Effector CD4-positive, alpha-beta T cell (primary cell): ENCODE measurements at regions not wholly inside any gene's neighbourhood (a gene's known extent, or its start where the extent isn't known, plus 50 kb on each side); places are given as distances from the start of the nearest gene placed in this dataset.
"Not testable (repeated sequence)": the region's sequence is repeated elsewhere in the genome, so short reads cannot be mapped to it uniquely, and the experiment has no call there.

Source experiments
- DNase-seq: peaks from one replicate; pipeline ENCODE4 v3.0.0-alpha.2; 2020

DNA sequence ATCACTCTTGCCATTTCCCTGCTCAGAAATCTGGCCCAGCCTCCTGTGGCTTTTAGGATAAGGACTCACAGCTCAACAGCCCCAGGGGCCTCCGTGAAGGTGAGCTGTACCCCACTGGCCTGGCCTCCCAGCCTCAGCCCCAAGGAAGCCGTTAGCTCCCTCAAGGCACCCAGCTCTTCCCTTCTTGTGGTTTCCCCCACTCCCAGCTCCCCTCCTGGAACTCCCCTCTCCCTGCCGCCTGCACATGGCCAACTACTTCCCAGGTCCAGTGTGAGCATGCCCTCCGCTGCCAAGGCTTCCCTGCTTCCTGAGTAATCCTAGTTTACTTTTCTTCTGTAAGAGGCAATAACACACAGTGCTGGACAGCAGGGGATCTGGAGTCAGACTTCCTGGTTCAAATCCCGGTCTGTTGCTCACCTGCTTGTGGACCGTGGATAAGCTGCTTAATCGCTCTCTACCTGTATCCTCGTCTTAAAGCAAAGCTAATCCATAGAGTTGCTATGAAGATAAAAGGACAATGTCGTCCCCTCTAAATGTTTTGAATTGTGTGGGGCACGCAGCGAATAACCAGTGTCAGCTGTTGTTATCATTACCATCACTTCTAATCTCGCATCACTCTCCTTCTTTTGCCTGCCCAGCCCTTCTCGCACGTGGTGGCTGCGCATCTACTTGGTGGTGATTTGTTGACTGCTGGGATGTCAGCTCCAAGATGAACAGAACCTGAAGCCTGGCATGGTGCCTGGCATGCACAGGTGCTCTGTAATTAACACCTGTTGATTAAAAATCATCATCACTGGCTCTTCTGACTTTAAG is 86.6 kb downstream of the C5orf15 start:
- DNase-seq, result no peak

DNA sequence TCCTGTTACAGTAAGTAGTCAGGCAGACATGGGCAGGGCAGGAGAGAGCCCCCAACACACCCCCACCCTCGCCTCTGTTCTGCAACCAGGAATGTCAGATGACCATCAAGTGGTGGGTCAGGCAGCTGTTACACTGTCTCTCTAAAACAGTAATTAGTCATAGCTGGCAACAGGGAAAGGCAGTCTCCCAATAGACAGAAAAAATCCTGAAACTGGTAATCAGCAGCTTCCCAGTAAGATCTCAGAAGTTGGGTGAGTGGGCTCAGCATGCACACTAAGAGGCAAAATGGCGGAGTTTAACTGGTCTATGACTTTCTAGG is 90.2 kb downstream of the C5orf15 start:
- DNase-seq, result no peak

DNA sequence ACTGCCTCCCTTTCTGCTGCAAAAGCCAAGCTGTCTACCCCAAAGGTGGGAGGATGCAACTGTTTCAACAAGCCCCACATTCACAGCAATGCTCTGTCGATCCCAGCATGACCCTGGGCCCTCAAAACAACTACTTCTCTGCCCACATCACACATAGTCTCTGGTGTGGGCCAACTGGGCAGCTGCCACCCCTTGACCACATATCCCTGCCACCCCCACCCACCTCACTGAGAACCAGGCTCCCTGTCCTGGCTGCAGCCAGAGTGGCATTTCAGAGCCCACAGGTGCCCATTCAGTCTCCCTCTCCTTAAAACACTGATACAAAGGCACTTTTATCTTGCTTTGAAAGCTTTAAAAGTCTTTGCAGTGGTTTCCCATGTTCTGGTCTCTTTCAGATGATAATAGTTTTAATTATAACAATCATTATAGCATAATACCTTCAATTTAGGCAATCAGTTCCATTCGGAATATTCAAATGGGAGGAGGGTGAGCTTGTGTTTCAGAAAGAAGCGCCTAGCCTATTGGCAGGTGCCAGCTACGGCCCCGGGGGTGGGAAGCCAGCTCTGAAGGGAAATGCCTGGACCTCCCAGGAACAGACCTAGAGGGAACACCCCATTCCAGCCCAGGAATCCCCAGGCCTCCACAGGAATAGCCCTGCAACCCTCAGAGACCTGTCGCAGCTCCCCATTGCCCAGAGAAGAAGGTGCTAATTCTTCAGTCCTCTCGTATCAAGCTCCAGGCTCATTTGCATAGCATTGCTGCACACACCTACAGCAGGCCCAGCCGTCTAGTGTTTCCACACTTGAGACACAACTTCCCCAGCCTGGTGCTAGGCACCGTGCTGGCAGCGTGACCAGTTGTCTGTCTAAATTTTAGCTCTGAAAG is 90.8 kb downstream of the C5orf15 start:
- DNase-seq, result no peak

DNA sequence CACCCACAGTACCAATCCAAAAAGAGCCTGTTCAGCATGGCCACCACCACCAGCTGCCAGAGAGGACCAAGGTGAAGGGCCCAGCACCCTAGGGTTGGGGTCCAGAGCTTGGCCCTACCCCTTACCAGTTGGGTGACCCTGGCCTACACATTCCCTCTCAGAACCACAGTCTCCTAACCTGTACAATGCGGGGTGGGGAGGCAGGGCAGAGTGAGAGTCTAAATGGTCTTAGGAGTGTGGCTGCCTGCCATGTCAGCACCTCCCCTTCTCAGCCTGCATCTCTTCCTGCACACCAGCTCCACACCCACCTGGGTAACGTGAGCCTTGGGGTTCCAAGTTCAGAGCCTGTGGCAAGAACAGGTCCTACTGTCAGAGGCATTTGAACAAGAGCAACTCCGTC is 92.2 kb downstream of the C5orf15 start:
- DNase-seq, result no peak

DNA sequence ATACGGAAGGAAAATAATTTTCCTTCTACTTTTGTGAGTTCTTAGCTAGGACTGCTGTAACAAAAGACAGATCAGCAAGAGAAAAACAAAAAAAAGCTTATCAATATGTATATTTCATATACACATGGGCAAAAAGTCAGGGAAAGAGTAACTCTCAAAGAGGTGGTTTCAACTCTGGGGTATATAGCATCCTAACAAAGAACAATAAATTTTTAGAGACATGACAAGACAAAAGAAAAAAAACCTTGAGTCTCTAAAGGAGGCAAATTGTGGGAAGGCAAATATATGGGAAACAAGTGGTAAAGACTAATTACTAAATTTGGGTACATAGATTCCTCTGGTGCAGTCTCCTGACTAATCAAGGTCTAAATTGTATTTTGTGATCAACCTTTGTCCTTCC is 93.2 kb downstream of the C5orf15 start:
- DNase-seq, result no peak

DNA sequence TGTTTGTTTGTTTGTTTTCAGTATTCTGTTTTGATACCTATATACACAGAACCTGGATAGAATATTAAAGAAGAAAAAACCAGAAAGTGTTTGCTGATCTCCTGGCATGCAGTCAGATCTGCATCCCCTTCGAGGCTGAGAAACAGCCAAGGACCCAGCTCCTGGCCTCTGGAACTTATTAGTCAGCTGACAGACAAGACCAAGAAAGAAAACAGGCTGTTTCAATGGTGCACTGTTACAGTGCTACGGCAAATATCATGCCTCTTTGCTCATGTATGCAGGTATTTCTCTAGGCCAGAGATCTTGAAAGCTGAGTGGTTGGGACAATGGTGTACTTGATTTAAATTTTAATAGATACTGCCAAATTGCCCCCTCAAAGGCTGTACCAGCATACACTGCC is 95.0 kb downstream of the C5orf15 start:
- DNase-seq, result no peak

DNA sequence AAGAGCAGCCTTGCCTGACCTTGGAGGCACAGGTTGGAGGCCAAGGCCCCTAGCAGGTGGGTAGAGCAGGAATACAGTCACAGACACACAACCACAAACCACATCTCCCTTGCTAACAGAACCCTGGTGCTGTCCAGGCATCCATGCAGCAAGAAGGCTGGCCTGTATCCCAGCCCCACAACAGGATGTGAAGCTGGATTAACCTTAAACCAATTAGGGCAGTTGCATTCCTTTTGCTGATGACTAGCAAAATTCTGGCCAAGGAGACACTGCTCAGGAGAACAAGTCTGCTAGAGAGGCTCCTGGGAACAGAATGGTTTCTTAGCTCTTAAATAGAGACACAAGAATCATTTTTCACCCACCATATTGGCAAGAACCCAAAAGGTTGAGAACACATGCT is 97.8 kb downstream of the C5orf15 start:
- DNase-seq, result no peak

DNA sequence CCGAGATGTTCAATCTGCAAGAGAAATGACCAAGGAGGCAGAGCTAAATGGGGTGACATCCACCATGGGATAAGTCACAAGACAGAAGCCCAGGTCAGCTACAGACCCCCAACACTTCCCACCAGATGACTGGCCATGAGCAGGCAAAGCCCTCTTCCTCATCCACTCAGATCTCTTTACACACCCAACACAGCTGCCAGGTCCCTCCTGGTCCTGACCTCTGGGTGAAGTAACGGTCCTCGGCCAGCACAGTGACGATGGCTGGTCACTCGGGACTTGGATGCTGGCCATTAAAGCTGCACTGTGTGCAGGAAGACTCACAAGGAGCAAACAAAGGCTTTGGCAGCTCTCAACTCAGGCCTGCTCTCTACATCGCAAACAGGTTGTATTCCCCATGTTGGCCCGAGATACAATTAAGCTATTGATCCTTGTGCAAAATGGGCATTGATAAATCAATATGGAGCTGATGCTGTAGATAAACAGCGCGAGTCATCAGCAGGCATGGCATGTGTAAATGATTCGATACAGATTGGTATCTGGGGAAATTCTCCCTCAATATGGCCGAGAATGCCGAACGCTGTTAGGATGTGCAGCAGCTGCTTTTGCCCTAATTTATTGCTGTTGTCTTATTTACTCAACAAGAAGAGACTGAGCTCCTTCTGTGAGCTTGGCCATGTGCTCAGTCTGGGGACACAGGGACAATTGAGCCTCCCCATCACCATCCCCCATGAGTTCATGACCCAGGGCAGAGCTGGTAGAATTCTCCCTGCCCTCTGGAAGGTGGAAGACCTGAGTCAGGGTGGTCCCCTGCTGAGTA is 98.7 kb downstream of the C5orf15 start:
- no peak for DNase-seq

DNA sequence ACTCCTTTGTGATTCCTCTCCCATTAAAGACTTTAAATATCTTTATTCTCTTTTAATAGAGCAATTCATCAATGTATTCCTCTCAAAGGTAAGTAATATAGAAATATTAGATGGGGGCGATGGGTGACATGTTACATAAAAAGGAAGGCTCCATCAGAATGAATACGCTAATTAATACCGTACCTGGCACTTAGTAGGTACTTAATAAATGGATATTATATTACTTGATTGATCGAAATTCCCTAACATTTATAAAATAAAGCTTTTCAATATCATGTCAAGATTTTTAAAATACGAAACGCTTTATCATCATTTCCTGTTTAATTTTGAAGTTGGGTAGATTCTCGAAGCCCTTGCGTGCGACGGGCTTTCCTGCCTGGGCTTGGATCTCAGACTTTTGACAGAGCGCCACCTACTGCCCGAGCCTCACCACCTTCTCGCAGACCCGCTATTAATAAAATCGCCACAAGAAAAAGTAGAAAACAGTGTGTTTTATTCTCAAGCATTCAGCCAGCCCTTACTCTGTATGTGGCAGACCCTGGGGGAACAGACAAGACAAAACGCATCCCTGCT is 99.4 kb downstream of the C5orf15 start:
- peak; percentile 46 for DNase-seq

DNA sequence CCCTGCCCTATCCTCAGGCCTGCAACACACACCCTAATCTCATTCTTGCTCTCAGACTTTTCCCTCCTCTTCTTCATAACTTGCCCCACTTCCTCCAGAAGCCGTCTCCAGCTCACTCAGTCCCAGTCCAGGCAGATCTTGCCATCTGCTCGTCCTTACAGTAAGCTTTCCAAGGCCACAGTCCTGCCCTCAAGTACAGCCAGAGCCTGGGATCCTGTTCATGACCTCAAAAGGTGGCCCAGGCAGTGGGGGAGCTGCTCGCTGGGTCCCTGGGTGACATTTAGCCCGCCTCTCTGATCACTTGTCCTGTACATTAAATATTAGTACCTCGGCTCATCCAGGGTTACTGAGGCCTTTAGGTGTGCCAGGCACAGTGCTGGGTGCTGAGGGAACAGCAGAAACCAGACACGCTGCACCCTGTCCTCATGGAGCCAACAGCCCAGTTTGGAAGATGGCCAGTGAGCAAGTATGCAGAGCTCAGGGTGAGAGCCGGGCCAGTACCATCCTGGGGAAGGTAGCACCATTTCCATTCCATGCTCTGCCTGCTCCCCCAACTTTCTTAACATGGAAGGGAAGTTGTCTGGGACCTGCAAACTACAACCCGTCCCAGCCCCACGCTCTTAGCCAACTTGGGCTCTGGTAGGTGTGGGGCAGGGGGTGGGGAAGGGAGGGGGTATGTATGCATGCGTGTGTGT is 100.4 kb downstream of the C5orf15 start:
- no peak for DNase-seq

DNA sequence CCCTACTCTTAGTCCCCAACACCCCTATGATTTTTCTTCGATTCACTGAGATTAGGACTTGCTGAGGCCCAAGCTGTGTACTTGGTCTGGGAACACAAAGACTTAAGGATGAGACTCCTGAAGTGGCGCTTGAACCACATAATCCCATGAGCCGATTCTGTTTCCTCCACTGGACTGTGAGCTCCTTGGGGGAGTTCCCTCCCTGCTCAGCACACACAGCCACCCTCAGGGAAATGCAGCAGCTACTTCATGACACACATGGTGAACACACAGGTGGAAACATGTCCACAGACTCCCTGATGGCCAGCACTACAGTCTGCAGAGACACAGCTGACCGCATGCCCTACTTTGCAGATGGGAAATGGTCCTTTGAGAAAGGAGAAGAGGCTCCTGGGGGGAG is 101.1 kb downstream of the C5orf15 start:
- no peak for DNase-seq

DNA sequence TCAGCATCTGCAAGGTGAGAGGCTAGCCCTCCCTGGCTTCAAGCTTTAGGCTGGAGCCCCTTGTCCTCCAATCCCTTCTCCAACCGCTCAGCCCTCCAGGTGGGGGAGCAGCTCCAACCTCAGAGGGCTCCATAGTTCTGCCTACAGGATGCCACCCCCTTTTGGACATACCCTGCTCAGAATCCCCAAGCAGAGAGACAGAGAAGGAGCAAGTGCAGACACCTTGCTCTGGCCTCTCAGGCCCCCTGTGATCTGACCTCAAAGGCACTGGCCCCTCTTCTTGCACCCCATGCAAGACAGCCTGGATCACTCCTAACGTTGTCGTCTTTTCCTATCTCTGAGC is 101.6 kb downstream of the C5orf15 start:
- no peak for DNase-seq

DNA sequence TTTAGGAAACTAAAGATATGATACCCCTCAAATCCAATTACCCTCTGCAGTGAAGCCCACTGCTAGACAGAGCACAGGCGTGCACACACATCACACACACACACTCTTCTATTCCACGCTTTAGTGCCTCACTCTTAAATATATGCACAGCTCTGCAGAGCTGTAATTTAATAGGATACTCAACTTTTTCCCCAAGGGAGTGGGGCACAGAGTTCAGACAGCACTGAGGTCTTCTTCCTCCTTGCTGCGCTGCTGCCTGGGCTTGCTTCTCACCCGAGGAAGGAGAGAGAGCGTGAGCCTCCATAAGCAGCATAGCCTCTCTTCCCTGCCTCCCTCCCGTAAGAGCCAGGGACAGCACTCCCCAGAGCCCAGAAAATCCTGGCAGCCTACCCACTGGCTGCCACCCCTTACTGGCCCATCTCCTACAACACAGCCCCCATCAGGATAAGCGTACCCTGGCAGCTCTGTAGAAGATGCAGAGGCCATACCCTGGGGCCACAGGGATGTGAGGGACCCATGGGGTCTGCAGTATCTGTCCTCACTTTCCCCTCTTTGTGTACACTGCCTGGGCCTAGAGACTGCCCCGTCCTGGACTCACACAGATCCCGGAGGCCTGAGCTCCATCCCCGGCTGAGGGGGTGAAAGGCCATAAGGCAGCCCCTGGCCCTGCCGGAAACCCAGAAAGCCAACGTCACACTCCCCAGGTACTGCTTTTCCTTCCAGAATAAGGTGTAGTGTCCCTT is 102.1 kb downstream of the C5orf15 start:
- DNase-seq, result no peak

DNA sequence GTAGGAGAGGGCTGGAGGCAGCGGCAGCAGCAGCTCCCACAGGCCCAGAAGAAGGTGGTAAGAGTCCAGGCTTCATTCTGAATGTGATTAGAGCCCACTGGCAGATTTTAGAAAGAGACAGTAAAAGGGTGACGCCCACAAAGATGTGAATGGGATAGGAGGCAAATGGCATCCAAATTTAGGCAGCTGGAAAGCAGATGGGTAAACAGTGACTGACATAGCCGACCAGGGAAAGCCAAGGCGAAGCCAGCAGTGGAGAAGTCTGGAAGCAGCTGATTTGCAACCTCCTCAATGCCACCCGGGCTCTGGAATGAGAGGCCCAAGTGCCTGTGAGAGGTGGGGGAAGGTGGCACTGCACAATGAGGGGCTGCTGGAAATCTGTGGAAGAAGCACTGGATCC is 103.3 kb downstream of the C5orf15 start:
- DNase-seq, result no peak

DNA sequence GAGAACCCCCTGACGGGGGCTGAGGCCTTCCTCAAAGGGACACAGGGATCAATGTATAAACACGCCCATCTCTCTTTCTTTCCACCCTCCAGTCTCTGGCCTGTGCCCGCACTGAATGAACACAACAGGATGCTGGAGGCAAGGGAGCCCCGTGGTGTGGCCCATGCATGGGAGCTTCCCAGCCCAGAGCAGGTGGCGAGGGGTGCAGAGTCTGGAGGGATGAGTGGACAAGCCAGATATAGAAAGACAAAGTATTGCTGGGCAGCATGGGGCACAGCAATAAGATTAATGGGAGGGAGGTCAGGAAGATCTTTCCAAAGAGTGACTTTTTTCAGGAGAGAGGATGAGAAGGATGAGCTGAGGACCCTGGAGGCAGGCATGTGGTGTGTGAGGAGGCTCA is 103.7 kb downstream of the C5orf15 start:
- no peak for DNase-seq

DNA sequence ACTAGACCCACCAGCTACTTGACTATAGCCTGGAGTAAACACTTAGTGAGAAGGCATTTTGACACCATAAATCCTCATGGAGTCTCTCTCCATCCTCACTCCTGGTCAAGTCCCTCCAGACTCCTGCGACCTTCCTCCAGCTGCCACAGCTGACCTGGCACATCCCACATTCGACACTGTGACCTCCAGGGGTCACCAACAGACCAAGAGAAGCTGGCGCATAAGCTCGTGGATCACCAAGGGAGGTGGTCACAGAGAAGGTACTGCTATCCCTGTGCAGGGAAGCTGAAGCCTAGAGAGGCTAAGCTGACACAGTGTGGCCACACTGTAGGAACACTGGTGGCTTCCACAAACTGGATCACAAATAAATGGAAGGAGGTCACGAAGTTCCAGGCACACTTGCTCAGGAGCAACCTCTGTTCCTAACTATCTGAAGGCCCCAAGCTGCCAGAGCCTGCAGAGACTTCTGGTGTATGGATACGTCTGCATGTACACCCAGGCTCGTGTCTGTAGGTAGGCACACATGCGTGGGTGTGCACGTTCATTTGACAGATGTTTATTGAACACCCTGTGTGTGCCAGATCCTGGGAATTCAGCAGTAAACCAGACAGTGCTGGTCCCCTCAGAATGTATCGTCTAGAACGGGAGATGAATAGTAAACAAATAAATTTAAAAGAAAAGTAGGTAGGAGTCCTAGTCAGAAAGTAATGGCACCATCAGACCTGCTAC is 104.4 kb downstream of the C5orf15 start:
- DNase-seq, result no peak

DNA sequence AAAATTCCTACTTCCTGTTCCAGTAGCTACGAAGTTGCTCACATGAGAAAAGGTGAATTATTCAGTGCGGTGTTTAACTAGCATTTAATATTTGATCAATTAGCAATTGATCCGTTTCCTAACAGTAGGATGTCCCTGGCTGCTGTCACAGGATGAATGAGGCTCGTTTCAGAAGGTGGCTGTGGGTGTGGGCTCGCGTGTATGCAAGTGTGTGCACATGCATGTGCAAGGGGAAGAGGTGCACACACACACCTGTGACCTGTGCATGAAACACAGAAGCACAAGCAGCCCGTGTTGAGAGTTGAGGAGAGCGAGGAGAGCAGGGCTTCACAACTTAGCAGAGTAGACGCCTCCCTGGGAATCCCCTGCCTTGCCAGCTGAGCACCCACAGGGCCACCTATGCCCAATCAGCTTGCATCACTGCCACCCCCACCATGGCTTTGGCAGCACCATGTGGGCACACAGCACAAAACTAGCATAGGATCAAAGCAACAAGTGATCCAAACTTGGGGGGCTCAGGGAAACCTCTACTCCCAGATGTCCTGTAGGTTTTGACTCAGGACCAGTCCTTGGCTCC is 107.2 kb downstream of the C5orf15 start:
- no peak for DNase-seq

DNA sequence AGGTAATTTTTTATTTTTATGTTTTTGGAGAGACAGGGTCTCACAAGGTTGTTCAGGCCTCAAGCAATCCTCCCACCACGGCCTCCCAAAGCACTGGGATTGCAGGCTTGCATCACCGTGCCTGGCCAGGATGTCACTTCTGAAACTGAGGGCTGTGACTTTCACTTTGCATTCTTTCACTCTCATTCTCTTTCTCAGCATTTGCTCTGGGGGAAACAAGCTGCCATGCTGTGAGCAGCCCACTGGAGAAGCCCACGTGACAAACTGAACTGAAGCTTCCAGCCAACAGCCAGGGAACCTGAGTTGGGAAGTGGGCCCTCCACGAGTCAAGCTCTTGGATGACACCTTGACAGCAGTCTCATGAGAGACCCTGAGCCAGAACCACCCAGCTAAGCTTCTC is 109.4 kb downstream of the C5orf15 start:
- DNase-seq, result no peak

DNA sequence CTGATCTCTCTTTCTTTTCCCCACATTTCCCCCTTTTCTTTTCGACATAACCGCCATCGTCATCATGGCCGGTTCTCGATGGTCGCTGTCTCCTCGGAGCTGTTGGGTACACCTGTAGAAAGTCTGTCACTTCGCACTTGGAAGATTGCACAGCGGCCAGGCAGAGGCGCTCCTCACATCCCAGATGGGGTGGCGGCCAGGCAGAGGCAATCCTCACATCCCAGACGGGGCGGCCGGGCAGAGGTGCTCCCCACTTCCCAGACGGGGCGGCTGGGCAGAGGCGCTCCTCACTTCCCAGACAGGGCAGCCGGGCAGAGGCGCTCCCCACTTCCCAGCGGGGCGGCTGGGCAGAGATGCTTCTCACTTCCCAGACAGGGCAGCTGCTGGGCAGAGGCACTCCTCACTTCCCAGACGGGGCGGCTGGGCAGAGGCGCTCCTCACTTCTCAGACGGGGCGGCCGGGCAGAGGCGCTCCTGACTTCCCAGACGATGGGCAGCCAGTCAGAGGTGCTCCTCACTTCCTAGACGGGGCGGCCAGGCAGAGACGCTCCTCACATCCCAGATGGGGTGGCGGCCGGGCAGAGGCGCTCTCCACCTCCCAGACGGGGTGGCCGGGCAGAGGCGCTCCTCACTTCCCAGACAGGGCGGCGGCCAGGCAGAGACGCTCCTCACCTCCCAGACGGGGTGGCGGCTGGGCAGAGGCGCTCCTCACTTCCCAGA is 110.7 kb downstream of the C5orf15 start:
- not testable (repeated sequence) for DNase-seq

DNA sequence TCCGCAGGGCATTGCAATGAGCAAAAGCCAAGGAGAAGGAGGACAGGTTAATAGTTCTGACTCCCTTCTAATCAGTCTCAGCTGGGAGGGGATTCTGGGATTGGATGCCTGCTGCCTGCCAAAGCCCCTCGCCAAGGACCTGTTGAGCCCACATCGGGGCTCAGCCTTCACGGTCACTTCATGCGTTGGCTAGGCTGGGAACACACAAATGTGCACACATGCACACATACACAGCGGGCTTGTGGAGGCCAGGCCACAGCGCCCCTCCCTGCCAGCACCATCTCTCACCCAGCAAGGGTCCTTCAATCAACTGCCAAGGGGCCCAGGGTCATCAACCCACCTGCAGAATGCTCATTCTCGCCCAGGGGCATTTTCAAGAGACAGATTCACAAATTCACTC is 113.9 kb downstream of the C5orf15 start:
- no peak for DNase-seq
